Spleen (tissue), 11 donors: ENCODE measurements at regions not wholly inside any gene's neighbourhood (a gene's known extent, or its start where the extent isn't known, plus 50 kb on each side); places are given as distances from the start of the nearest gene placed in this dataset.
A peak's percentile ranks its signal among the peaks of the same experiment; 100 is the strongest.

Experiments used
- DNase-seq: peaks from one replicate; pipeline ENCODE4 v3.0.0-alpha.2; 2020
- H3K27ac ChIP-seq, 8 donors: fragments of 200-600 bp; sonication (generic) in 7 of 8; 1 replicate in 4 of 8; 2 replicates in 4 of 8; pipeline versions ENCODE4 v1.5.0 to v1.8.0; 2016 to 2021; ENCODE audit warnings: inconsistent platforms in 4 of 8, mild to moderate bottlenecking in 4 of 8, moderate library complexity in 1 of 8
- H3K27me3 ChIP-seq, 7 donors: fragments of 200-600 bp; sonication (generic) in 6 of 7; replicated peaks in 1 of 7; 1 replicate in 4 of 7; 2 replicates in 3 of 7; pipeline versions ENCODE4 v1.5.0 to v1.8.0; 2016 to 2021; ENCODE audit warnings: inconsistent platforms in 3 of 7, mild to moderate bottlenecking in 1 of 7
- H3K36me3 ChIP-seq, 6 donors: fragments of 200-600 bp; sonication (generic) in 5 of 6; 1 replicate in 4 of 6; 2 replicates in 2 of 6; pipeline versions ENCODE4 v1.5.0 to v1.8.0; 2016 to 2021; ENCODE audit warnings: inconsistent platforms in 2 of 6
- H3K4me1 ChIP-seq, 6 donors: fragments of 200-600 bp; sonication (generic) in 5 of 6; 1 replicate in 3 of 6; 2 replicates in 3 of 6; pipeline versions ENCODE4 v1.5.0 to v1.8.0; 2016 to 2021; ENCODE audit warnings: inconsistent platforms in 3 of 6
- H3K4me3 ChIP-seq, 8 donors: fragments of 200-600 bp; sonication (generic) in 7 of 8; 1 replicate in 4 of 8; 2 replicates in 4 of 8; pipeline versions ENCODE4 v1.5.0 to v1.8.0; 2016 to 2021; ENCODE audit warnings: inconsistent platforms in 4 of 8, mild to moderate bottlenecking in 4 of 8, moderate library complexity in 2 of 8
- H3K9me3 ChIP-seq, 8 donors: fragments of 200-600 bp; sonication (generic) in 7 of 8; 1 replicate in 4 of 8; 2 replicates in 4 of 8; pipeline versions ENCODE4 v1.5.0 to v1.8.0; 2016 to 2021; ENCODE audit warnings: inconsistent platforms in 4 of 8
- CTCF ChIP-seq, 11 experiments: fragments of 200-600 bp in 7 of 11; fragments of 450-650 bp in 4 of 11; sonication (generic) in 4 of 11; IDR thresholded peaks in 8 of 11; conservative IDR thresholded peaks in 3 of 11; 1 replicate in 7 of 11; 2 replicates in 4 of 11; pipeline versions ENCODE4 v1.4.0 to v1.8.0; 2016 to 2021; ENCODE audit warnings: antibody characterized with exemption in 11 of 11, inconsistent platforms in 4 of 11, mild to moderate bottlenecking in 1 of 11
- POLR2A ChIP-seq, 3 donors: fragments of 450-650 bp; IDR thresholded peaks; one replicate each; pipeline ENCODE4 v1.5.1; 2017; ENCODE audit warnings: antibody characterized with exemption in 3 of 3, mild to moderate bottlenecking in 1 of 3
- POLR2AphosphoS5 ChIP-seq, 3 donors: sonication (generic); formaldehyde crosslinking; IDR thresholded peaks; one replicate each; pipeline ENCODE4 v1.5.1; 2017; ENCODE audit warnings: antibody characterized with exemption in 3 of 3
- WGBS, 5 donors: extraction: QIAGEN DNeasy Blood & Tissue Kit in 3 of 5; methylation state at CpG; one replicate each; pipeline versions ENCODE4 v1.1.5 to v1.1.7; 2013 to 2018; 5-methylcytosine and 5-hydroxymethylcytosine counted together
- intact Hi-C: fragments of 100-400 bp; cut with DNase I; formaldehyde crosslinking; loops from one replicate; pipeline ENCODE4 v1.15.0; 2023; ENCODE audit warnings: low total_unique reads
- donor health status: healthy with polysubstance abuse.
- donor health status: DM: no; HTN: no; CAD: no; lungs with moderate emphysema.
- donor health status: DM: no; HTN: no; CAD: no.
- donor health status: Bipolar disorder and iron deficiency.
- donor health status: healthy.
- donor health status: DM: no; HTN: no; CAD: no.
- donor health status: DM: yes; HTN: yes; CAD: no.

DNA sequence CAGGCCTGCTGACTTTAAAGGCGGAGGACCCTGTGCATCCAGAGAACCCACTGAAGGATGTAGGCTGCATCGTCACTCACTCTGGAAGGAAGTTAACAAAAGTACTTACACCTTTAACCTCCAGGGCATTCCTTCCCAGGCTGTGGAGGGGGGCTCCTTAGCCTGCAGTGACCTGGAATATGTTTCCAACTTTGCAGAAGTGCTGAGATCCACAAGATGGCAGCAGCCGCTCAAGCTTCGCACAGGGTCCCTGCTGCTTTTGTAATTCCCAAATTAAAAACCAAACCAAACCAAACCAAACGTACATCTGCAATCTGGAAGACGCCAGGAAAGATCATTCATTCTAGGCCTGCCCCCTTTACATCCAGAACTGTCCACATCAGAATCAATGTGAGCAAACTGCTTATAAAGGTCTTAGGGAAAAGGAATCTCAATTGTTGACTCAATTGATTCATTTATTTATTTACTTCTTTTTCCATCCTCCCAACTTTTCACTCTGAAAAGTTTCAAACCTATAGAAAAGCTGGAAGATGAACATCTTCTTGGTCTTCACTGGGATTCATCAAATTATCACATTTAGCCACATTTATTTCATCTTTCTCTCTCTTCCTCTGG is 70.5 kb upstream of the KLHL25 start:
- Histone ChIP-seq H3K27me3 (peaks cover 0 to 19% (median 0%) of the 10 kb centered on the region in 7 donors), H3K4me1 (no peaks in the 10 kb centered on the region), H3K9me3 (no peaks in the 10 kb centered on the region), H3K27ac (no peak overlapping the region), H3K36me3 (no peaks in the 10 kb centered on the region), H3K4me3 (no peak overlapping the region)
- WGBS, 5 donors, result 13 to 17% (median 14%) methylated on average over 6 of the region's 6 CpGs
- no peak for DNase-seq
- TF ChIP-seq POLR2AphosphoS5 (IDR thresholded peaks at IDR 0.05) (no peak), POLR2A (IDR thresholded peaks at IDR 0.05) (no peak), CTCF (IDR thresholded peaks at IDR 0.05 in 8 of 11, conservative IDR thresholded peaks at IDR 0.05 in 3 of 11) (peak in 5 of 11 experiments; percentile 10 to 38 (median 27))
- intact Hi-C loops, result no loop called here

DNA sequence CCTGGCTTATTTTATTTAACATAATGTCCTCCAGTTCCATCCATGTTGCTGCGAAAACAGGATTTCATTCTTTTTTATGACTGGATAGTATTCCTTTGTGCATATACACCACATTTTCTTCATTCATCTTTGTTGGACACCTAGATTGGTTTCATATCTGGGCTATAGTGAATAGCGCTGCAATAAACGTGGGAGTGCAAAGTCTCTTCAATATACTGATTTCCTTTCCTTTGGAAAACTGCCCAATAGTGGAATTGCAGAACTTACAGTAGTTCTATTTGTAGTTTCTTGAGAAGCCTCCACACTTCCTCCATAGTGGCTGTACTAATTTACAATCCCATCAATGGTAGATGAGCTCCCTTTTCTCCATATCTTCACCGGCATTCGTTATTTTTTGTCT is 72.5 kb upstream of the KLHL25 start:
- Histone ChIP-seq H3K27me3 (peaks cover 0 to 33% (median 0%) of the 10 kb centered on the region in 7 donors), H3K27ac (no peak overlapping the region)
- 72 to 87% (median 81%) methylated on average over 5 of the region's 5 CpGs for WGBS, 5 donors

GRCh38 chr15:85869124-85869523 is 74.4 kb upstream of the KLHL25 start:
- no peak overlapping the region for H3K4me3 ChIP-seq
- 81 to 94% (median 88%) methylated on average over 4 of the region's 4 CpGs for WGBS, 5 donors
- DNase-seq, result no peak
- no peaks in the 10 kb centered on the region for H3K4me1 ChIP-seq
- H3K9me3 ChIP-seq, result no peaks in the 10 kb centered on the region
- H3K27ac ChIP-seq, result no peak overlapping the region
- H3K36me3 ChIP-seq, result no peaks in the 10 kb centered on the region
- H3K27me3 ChIP-seq, result peaks cover 0 to 27% (median 0%) of the 10 kb centered on the region in 7 donors
- no peak for TF ChIP-seq POLR2A (IDR thresholded peaks at IDR 0.05)
- TF ChIP-seq POLR2AphosphoS5 (IDR thresholded peaks at IDR 0.05), result no peak
- TF ChIP-seq CTCF (IDR thresholded peaks at IDR 0.05 in 8 of 11, conservative IDR thresholded peaks at IDR 0.05 in 3 of 11), result no peak
- intact Hi-C loops, result no loop called here

More for the DNA sequence above, 72.5 kb upstream of the KLHL25 start:
- TF ChIP-seq CTCF (IDR thresholded peaks at IDR 0.05 in 8 of 11, conservative IDR thresholded peaks at IDR 0.05 in 3 of 11), result no peak
- no peak for TF ChIP-seq POLR2AphosphoS5 (IDR thresholded peaks at IDR 0.05)
- no peak for TF ChIP-seq POLR2A (IDR thresholded peaks at IDR 0.05)
- Histone ChIP-seq H3K9me3 (no peaks in the 10 kb centered on the region), H3K4me3 (no peak overlapping the region), H3K4me1 (no peaks in the 10 kb centered on the region), H3K36me3 (no peaks in the 10 kb centered on the region)
- DNase-seq, result no peak
- intact Hi-C loops, result no loop called here

DNA sequence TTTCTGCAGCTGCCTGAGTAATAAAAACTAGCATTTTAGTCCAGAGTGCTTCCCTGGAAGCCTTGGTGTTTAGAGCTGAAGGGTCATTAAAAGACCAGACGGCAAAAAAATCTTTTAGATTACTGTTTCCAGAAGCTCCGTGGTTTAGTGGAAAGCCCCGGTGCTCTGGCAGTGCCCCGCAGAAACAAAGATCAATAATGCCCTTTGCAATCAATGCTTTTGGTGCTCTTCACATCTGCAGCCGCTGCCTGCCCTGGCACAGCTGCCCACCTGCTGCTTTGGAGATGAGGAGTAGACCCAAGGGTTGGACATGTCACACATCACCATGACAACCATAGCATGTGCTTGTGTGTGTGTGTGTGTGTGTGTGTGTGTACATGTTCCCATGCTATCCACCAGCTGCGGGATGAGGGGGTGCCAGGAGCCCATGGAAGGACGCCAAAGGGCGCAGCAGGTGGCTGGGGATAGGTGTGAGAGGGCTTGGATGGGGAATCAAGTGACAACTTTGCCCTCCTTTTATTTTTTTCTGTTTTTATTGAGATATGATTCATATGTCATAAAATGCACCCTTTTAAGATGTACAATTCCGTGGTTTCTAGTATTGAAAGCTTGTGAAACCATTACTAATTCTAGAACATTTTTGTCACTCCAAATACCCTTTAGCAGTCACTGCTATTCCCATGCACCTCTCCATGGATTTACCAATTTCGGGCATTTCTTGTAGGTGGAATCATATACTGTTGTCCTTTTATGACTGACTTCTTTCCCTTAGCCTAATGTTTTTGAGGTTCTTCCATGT is 75.7 kb upstream of the KLHL25 start:
- intact Hi-C loops, result no loop called here
- no peaks in the 10 kb centered on the region for H3K4me1 ChIP-seq
- H3K27ac ChIP-seq, result no peak overlapping the region
- H3K27me3 ChIP-seq, result peaks cover 0 to 38% (median 4%) of the 10 kb centered on the region in 7 donors
- H3K9me3 ChIP-seq, result no peaks in the 10 kb centered on the region
- H3K4me3 ChIP-seq, result no peak overlapping the region
- 74 to 89% (median 81%) methylated on average over 10 of the region's 10 CpGs for WGBS, 5 donors
- TF ChIP-seq POLR2A (IDR thresholded peaks at IDR 0.05) (no peak), CTCF (IDR thresholded peaks at IDR 0.05 in 8 of 11, conservative IDR thresholded peaks at IDR 0.05 in 3 of 11) (no peak), POLR2AphosphoS5 (IDR thresholded peaks at IDR 0.05) (no peak)
- no peak for DNase-seq
- H3K36me3 ChIP-seq, result no peaks in the 10 kb centered on the region
